A673 (cell line): ENCODE measurements at regions not wholly inside any gene's neighbourhood (a gene's known extent, or its start where the extent isn't known, plus 50 kb on each side); places are given as distances from the start of the nearest gene placed in this dataset.
"Not testable (repeated sequence)": the region's sequence is repeated elsewhere in the genome, so short reads cannot be mapped to it uniquely, and the experiment has no call there.

ENCODE experiments used
- EZH2 ChIP-seq: fragments of 200-600 bp; sonication (generic); IDR thresholded peaks from 2 replicates; pipeline ENCODE4 v1.6.1; 2017; ENCODE audit warnings: borderline replicate concordance, low read depth, mild to moderate bottlenecking, mixed read lengths, antibody characterized with exemption, low read length; ENCODE audit not compliant: poor library complexity, severe bottlenecking
- TF ChIP-seq, protein P1 (sequence below): fragments of 300-800, 200-600 bp; sonication (generic); conservative IDR thresholded peaks from 2 replicates; pipeline ENCODE4 v1.5.1; 2017; ENCODE audit warnings: low read depth, mild to moderate bottlenecking, antibody characterized with exemption, low read length, moderate library complexity, mixed read lengths

DNA sequence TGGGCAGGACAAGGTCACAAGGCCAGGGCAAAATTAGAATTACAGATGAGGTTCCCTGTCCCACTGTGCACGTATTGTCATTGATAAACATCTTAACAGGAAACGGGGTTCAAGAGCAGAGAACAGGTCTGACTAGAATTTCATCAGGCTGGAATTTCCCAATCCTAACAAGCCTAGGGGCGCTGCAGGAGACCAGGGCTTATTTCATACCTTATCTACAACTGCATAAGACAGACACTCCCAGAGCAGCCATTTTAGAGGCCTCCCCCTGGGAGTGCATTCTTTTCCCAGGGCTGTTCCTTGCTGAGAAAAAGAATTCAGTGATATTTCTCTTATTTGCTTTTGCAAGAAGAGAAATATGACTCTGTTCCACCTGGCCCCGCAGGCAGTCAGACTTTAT is 244.8 kb downstream of the DAD1 start:
- TF ChIP-seq, protein P1, sequence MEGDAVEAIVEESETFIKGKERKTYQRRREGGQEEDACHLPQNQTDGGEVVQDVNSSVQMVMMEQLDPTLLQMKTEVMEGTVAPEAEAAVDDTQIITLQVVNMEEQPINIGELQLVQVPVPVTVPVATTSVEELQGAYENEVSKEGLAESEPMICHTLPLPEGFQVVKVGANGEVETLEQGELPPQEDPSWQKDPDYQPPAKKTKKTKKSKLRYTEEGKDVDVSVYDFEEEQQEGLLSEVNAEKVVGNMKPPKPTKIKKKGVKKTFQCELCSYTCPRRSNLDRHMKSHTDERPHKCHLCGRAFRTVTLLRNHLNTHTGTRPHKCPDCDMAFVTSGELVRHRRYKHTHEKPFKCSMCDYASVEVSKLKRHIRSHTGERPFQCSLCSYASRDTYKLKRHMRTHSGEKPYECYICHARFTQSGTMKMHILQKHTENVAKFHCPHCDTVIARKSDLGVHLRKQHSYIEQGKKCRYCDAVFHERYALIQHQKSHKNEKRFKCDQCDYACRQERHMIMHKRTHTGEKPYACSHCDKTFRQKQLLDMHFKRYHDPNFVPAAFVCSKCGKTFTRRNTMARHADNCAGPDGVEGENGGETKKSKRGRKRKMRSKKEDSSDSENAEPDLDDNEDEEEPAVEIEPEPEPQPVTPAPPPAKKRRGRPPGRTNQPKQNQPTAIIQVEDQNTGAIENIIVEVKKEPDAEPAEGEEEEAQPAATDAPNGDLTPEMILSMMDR: not testable (repeated sequence)
- TF ChIP-seq EZH2: not testable (repeated sequence)
